Stomach (tissue), 4 donors: ENCODE measurements at regions not wholly inside any gene's neighbourhood (a gene's known extent, or its start where the extent isn't known, plus 50 kb on each side); places are given as distances from the start of the nearest gene placed in this dataset.

Experiments
- CTCF ChIP-seq, 7 experiments: fragments of 450-650 bp in 4 of 7; fragments of 200-600 bp in 3 of 7; sonication (generic) in 3 of 7; IDR thresholded peaks; one replicate each; pipeline ENCODE4 v1.5.1; 2016 to 2019; ENCODE audit warnings: antibody characterized with exemption in 7 of 7, control low read depth in 2 of 7, mild to moderate bottlenecking in 1 of 7
- POLR2A ChIP-seq, 4 donors: fragments of 450-650 bp; IDR thresholded peaks; one replicate each; pipeline ENCODE4 v1.6.1; 2016; ENCODE audit warnings: antibody characterized with exemption in 4 of 4, control low read depth in 2 of 4, mild to moderate bottlenecking in 1 of 4, moderate library complexity in 1 of 4

- no peak for TF ChIP-seq POLR2A (IDR thresholded peaks at IDR 0.05)
- TF ChIP-seq CTCF (IDR thresholded peaks at IDR 0.05): no peak
These were observed 239.2 kb upstream of the DDX53 start for GRCh38 chrX:22760513-22761057.
